GM21423 (cell line): ENCODE measurements at regions not wholly inside any gene's neighbourhood (a gene's known extent, or its start where the extent isn't known, plus 50 kb on each side); places are given as distances from the start of the nearest gene placed in this dataset.

ENCODE experiments used
- ATAC-seq: cut with Tn5 transposase; IDR thresholded peaks from one replicate; pipeline ENCODE4 v1.9.1; 2021; ENCODE audit warnings: mild to moderate bottlenecking, moderate library complexity; ENCODE audit not compliant: unreplicated experiment

GRCh38 chr5:71982717-71983395 lies 124.4 kb upstream of the MAP1B start:
- no peak for ATAC-seq

- no peak for ATAC-seq
Observed at GRCh38 chr5:71986101-71986500, 121.2 kb upstream of the MAP1B start.

DNA sequence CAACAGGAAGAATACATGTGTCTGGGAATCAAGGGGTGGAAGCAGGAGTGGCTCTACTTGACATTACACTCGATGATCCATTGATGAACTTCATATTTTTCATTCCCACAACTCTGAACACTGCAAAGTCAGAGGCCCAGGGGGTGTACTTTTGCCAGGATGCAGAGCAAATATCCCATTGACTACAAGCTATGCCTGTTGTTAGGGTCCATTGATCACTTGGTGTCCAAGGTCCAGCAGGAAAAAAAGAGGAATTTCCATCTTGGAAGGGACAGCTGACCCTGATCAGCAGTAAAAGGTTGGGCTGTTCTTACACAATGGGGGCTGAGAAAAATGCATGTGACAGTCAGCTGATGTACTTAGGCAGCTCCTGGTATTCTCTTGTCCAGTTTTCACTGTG lies 118.5 kb upstream of the MAP1B start:
- ATAC-seq: no peak

DNA sequence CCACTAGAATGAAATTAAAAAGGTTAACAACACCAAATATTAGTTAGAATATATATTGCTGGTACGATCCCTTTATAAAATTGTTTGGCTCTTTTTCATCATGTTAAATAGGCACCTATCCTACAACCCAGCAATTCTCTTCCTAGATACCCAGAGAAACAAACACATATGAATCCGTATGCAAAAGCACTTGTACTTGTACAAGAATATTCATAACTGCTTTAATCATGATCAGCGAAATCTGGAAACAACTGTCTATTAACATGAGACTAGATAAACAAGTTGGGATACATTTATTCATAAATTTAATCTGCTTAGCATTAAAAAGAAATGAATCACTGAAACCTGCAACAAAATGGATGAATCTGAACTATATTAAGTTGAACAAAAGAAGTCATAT lies 113.7 kb upstream of the MAP1B start:
- ATAC-seq: no peak

DNA sequence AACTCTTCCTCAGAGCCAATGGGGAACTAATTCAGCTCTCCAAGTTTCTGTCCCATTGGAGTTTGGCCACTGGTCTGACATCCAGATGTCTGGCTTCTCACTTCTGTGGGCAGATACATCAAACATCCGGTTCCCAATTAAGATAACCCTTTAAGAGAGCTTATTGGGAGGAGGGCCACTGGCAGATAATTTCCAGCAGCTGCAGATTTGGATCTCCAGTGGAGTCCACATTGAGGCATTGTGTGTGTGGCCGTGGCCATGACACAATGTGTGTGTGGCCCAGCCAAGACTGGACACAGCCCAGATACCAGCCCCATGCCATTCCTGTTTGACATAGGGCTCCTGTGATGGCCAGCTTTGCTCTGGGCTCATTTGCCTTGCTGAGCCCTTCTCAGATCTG lies 110.5 kb upstream of the MAP1B start:
- ATAC-seq: no peak

DNA sequence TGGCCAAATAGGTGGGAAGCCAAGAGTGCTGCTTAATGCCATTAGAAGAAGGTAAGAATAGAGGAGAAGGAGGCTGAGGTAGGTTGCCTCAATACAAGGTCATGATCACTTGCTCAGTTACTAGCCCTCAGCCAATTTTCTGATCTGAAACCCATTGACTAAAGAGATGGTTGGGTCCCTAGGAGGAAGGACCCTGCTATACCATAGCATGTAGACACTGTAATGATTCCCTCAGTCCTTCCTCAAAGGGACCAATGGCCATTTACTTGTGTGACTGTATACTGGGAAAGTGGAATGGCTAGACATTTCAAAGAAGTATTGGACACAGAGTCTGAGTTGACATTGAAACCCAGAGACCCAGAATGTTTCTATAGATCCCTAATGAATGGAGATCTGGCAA lies 108.5 kb upstream of the MAP1B start:
- no peak for ATAC-seq

- ATAC-seq: no peak
Observed at GRCh38 chr5:72000707-72001106, 106.6 kb upstream of the MAP1B start.

DNA sequence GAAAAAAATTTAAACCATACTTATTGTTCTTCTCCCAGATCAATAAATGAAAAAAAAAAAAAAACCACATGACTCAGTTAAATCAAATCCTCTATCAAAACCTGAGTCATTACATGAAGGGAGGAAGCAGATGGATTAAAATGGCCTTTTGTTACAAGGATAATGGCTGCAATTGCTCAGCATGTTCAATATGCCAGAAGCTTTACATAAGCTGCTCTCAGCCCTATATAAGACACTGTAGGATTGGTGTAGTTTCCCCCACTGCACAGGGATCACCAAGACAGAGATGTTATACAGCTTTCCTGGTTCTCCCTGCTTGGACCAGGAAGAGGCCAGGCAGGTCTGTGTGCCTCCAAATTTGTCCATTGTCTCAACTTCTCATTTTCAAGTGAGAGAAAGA lies 101.6 kb upstream of the MAP1B start:
- ATAC-seq: no peak

GRCh38 chr5:72006361-72006760 lies 100.9 kb upstream of the MAP1B start:
- ATAC-seq: no peak

GRCh38 chr5:72007336-72008111 lies 99.8 kb upstream of the MAP1B start:
- no peak for ATAC-seq

DNA sequence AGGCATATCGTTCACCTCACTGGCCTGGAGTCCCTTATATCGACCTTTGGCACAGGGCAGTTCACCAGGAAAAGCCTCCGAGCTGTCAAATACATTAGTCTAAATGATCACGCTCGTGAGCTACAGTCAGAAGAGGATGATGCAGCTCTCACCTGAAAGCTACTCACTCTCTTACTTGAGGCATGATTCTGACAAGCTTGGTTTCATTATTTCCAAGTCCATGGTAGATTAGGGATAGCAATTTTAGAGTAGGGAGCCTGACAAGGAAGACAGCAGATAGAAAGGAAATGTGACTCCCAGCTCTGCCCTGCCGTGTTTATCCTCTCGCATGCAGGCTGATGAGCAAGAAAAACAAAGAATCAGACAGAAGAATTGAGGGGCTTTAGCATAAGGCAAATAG lies 98.0 kb upstream of the MAP1B start:
- no peak for ATAC-seq

GRCh38 chr5:72010430-72010829 lies 96.8 kb upstream of the MAP1B start:
- no peak for ATAC-seq

DNA sequence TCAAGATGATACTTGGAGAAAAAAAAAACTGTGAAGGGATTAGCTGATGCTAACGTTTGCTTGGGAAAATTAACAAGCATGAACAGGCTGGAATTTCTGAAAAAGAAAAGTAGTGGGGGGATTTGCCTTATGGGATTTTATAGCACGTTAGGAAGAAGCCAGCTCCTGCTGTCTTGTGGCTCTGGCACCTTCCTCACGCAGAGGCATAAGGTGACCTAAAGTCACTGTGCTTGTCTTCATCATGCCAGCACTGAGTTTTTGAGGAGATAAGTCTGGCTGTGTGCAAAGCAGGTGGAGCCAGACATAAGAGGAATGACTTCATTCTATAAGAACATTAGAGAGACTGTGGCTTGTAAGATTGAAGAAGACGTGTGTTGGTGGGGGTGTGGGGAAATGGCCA lies 94.4 kb upstream of the MAP1B start:
- ATAC-seq: no peak

GRCh38 chr5:72013766-72014624 lies 93.3 kb upstream of the MAP1B start:
- ATAC-seq: no peak

GRCh38 chr5:72015103-72015548 lies 92.1 kb upstream of the MAP1B start:
- ATAC-seq: no peak

GRCh38 chr5:72018143-72018803 lies 89.0 kb upstream of the MAP1B start:
- no peak for ATAC-seq

- ATAC-seq: no peak
Observed at GRCh38 chr5:72020161-72020983, 86.9 kb upstream of the MAP1B start.

- ATAC-seq: no peak
Observed at GRCh38 chr5:72021651-72022357, 85.5 kb upstream of the MAP1B start.

DNA sequence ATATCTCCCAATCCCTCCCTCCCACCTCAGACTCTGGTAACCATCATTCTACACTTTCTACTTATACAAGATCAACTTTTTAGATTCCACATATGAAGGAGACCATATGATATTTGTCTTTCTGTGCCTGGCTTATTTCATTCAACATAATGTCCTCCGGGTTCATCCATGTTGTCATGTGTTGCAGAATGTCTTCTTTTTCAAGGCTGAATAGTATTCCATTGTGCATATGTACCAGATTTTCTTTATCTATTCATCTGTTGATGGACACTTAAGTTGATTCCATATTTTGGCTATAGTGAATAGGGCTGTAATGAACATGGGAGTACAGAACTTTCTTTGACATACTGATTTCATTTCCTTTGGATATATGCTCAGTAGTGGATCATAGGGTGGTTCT lies 78.9 kb upstream of the MAP1B start:
- no peak for ATAC-seq

GRCh38 chr5:72030237-72030636 lies 77.0 kb upstream of the MAP1B start:
- no peak for ATAC-seq
